HUES64 (cell line): ENCODE measurements at regions not wholly inside any gene's neighbourhood (a gene's known extent, or its start where the extent isn't known, plus 50 kb on each side); places are given as distances from the start of the nearest gene placed in this dataset.

Experiments
- H3K27ac ChIP-seq: 2 replicates; pipeline ENCODE4 v1.7.0; 2013; ENCODE audit warnings: low read depth, low read length, inconsistent platforms
- H3K27me3 ChIP-seq: 2 replicates; pipeline ENCODE4 v1.6.1; 2013; ENCODE audit warnings: mild to moderate bottlenecking, low read length; ENCODE audit not compliant: insufficient read depth
- H3K36me3 ChIP-seq: 2 replicates; pipeline ENCODE4 v1.6.1; 2013; ENCODE audit warnings: mild to moderate bottlenecking, low read length; ENCODE audit not compliant: insufficient read depth
- H3K4me1 ChIP-seq: 2 replicates; pipeline ENCODE4 v1.6.1; 2013; ENCODE audit warnings: mild to moderate bottlenecking, low read length, moderate library complexity; ENCODE audit not compliant: insufficient read depth
- H3K4me3 ChIP-seq: 2 replicates; pipeline ENCODE4 v1.5.1; 2013; ENCODE audit warnings: mild to moderate bottlenecking, low read length, moderate library complexity
- H3K9ac ChIP-seq: 2 replicates; pipeline ENCODE4 v1.6.1; 2013; ENCODE audit warnings: mild to moderate bottlenecking, low read depth, low read length
- H3K9me3 ChIP-seq: 2 replicates; pipeline ENCODE4 v1.6.1; 2013; ENCODE audit warnings: low read depth, low read length; ENCODE audit not compliant: insufficient read depth
- WGBS: fragments of 150-250, 120-280 bp; methylation state at CpG from one replicate; pipeline ENCODE4 v1.1.7; 2013; ENCODE audit warnings: missing lambda C conversion rate; 5-methylcytosine and 5-hydroxymethylcytosine counted together

DNA sequence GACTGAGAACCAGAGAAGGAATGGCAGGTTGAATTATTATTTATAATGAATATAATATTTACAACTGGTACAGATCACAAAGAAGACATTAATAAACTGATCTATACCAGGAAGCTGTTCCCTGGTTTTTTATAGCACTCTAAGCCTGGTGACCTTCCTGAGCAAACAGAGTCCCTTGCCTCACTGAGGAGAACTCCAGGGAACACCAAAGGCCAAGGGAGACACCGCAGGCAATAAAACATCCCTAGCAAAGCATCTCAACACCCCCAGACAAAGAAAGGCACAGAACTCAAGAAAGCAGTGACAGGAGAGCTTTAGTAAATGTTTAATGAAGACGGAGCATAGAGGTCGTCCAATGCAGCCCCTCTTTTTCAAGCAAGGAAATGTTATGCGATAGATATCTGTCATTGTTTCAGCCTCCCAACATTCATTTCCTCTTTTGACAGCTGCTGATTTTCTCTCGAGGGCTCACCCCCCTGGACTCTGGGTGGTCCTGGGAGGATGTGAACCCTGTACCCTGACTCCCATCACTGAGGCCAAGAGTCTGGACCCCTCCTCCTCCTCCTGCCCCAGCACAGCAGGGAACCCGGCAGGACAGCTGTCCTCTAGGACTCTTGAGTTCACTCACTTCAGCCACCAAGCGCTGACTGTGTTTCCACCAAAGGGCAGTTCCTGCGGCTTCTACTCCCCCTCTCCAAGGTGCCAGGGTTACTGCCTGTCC lies 342.5 kb upstream of the GATB start:
- Histone ChIP-seq H3K27me3 (no peaks in the 10 kb centered on the region), H3K27ac (no peak overlapping the region), H3K4me1 (no peaks in the 10 kb centered on the region; the same call in 1 of the 2 replicates), H3K9ac (no peak overlapping the region), H3K36me3 (no peaks in the 10 kb centered on the region), H3K9me3 (no peaks in the 10 kb centered on the region), H3K4me3 (no peak overlapping the region)
- 91% methylated on average over 8 of the region's 8 CpGs for WGBS

DNA sequence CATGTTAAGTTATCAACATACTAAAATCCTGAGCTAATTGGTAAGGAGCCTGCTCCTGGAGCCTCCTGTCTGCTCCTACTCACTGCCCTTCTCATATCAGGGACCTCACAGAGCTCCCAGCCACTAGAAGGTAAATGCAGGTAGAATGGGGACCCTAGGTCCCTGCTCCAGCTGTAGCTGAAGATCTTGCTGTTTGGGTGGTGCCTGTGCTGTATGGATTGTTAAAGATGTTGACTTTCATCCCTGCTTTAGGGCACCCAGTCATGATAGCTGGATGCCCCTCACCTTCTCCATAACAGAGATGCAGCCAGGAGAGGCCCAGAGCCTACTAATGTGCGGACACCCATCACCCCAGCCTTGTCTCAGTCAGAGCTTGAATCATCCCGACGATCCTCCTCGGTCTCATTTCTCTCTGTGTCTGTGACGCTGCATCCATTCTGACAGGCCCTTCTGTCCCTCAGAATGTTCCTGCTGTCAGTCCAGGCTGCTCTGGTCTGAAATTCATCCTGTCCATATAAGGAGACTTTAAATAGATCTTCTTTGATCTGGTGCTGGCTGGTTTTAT lies 341.7 kb upstream of the GATB start:
- WGBS, result 93% methylated on average over 5 of the region's 5 CpGs
- H3K9me3 ChIP-seq, result no peaks in the 10 kb centered on the region
- no peak overlapping the region for H3K4me3 ChIP-seq
- H3K36me3 ChIP-seq, result no peaks in the 10 kb centered on the region
- no peak overlapping the region for H3K27ac ChIP-seq
- H3K4me1 ChIP-seq, result no peaks in the 10 kb centered on the region; the same call in 1 of the 2 replicates
- no peak overlapping the region for H3K9ac ChIP-seq
- H3K27me3 ChIP-seq, result no peaks in the 10 kb centered on the region

DNA sequence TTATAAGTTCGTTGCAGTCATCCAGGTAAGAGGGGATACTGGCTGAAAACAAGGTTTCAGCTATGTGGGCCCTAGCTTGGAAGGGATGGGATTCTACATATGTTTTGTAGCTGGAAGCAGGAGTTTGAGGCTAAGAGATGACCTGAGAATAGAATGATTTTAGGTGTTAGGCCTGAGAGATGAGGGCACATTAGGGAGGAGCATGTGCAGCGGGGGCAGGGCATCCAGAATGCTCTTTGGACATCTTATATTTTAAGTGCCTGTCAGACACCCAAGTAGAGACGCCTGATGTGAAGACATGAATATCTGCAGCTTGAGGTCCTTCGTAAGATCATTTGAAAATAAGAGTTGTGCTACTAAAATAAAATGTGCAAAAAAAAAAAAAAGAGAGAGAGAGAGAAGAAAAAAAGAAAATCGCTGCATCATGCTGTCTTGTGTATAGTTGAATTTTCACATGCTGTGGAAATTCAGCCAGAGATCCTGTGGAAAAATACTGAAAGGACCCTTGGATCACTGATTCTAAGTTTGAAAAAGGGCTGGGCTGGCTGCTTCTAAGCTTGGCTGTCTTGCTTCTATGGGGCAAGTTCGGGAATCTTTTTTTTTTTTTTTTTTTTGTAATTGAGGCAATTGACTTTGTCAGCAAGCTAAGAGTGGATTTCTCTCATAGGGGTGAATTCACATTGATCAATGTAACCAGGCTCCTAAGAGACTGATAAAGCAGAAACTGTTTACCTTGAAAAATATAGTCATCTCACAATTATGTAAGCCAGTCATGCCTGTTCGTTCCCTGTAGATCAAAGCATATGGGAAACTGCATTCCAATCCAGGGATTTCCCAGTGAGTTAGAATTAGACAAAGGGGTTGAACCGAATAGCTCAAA lies 341.0 kb upstream of the GATB start:
- WGBS, result 88% methylated on average over 8 of the region's 8 CpGs
- no peak overlapping the region for H3K9ac ChIP-seq
- H3K27ac ChIP-seq, result no peak overlapping the region
- H3K9me3 ChIP-seq, result no peaks in the 10 kb centered on the region
- H3K4me1 ChIP-seq, result no peaks in the 10 kb centered on the region; the same call in 1 of the 2 replicates
- no peaks in the 10 kb centered on the region for H3K27me3 ChIP-seq
- no peaks in the 10 kb centered on the region for H3K36me3 ChIP-seq
- no peak overlapping the region for H3K4me3 ChIP-seq

DNA sequence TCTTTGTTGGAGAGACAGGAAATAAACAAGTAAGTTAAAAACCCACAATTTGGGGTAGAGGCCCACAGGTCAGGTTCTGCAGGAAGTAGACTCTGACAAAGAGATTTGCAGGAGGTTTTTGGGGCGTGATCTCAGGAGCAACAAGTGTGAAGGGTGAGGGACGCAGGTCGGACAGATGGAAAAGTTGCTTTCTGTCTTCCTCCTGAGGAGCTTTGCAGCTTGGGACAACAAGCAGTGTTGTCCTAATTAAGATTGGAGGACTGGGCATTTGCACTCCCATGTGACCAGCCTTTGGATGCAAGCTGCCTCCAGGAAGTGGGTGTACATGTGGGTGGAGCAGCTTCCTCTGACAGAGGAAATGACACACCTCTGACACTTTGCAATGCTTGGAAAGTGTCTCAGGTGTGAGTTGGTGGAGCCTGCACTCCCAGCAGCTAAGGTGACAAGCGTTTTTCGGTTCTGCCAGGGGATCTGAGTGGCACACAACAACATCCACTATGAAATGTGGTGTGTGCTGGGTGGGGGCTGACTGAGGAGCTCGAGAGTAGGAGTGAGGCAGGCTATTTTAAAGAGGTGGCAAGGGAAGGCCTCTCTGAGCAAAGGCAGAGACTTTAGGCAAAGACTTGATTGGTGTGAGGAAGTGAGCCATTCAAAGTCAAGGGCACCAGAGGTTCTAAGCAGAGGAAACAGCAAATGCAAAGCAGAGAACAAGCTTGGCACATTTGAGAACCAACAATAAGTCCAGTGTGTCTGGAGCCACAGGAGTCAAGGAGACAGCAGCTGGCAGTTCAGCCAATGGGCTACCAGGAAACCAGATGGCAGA lies 339.8 kb upstream of the GATB start:
- Histone ChIP-seq H3K9me3 (no peaks in the 10 kb centered on the region), H3K27me3 (no peaks in the 10 kb centered on the region), H3K36me3 (no peaks in the 10 kb centered on the region), H3K4me1 (no peaks in the 10 kb centered on the region; the same call in 1 of the 2 replicates), H3K4me3 (no peak overlapping the region), H3K9ac (no peak overlapping the region), H3K27ac (no peak overlapping the region)
- WGBS, result 87% methylated on average over 6 of the region's 6 CpGs

DNA sequence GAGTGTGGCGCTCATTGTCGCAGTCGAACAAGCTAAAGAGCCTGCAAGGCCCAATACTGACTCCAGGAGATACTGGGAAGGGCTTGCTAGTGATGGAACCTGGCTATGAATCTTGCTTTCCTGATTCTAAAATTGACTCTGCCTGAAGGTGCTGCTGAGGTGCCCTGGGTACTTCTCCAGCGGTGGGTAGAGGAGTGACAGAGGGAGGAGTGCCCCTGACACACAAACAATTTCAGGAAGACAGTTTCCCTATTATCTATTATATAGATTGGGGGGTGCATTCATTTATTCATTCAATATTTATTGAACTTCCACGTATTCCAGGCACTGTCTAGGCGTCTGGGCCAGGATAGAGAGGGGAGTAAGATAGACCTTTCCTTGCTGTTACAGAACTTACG lies 339.2 kb upstream of the GATB start:
- Histone ChIP-seq H3K36me3 (no peaks in the 10 kb centered on the region), H3K27ac (no peak overlapping the region), H3K4me3 (no peak overlapping the region), H3K27me3 (no peaks in the 10 kb centered on the region), H3K9me3 (no peaks in the 10 kb centered on the region), H3K9ac (no peak overlapping the region), H3K4me1 (no peaks in the 10 kb centered on the region; the same call in 1 of the 2 replicates)
- WGBS, result 92% methylated on average over 7 of the region's 7 CpGs

DNA sequence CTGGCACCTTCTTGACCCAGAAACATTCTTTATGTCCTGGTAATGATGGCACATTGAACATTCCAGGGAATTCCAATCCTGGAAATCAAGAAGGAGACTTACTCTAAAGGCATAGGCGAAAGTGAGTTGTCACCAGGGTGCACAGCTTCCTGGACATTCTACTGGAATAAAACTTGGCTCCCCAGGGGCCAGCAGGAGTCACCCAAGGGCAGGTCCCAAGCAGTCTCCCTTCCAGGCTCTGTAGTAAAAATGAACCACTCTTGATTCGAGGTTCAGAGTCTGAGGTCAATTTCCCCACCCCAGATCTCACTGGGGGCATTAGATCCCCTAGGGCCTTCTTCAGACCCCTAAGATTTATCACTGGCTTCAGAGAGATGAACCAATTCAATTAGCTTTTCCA lies 338.7 kb upstream of the GATB start:
- H3K4me3 ChIP-seq, result no peak overlapping the region
- H3K36me3 ChIP-seq, result no peaks in the 10 kb centered on the region
- H3K9ac ChIP-seq, result no peak overlapping the region
- no peaks in the 10 kb centered on the region for H3K9me3 ChIP-seq
- H3K27me3 ChIP-seq, result no peaks in the 10 kb centered on the region
- no peak overlapping the region for H3K27ac ChIP-seq
- 91% methylated on average over 2 of the region's 2 CpGs for WGBS
- no peaks in the 10 kb centered on the region; the same call in 1 of the 2 replicates for H3K4me1 ChIP-seq

DNA sequence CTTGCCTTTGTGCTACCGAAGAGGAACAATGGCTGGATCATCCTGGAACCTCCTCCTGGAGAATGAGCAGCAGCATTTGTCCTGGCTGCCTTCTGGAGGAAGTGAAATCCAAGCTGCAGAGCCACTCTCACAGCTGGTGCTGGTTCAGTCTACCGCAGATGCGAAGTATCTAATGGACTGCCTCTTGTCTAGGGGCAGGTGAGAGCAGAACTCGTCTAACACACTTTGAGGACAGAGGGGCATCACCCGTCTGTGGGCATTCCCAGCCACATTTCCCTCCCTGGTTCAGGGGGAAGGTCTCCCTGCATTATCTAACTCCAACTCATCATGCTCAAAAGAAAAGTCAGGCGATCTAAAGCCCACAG lies 338.2 kb upstream of the GATB start:
- Histone ChIP-seq H3K27ac (no peak overlapping the region), H3K27me3 (no peaks in the 10 kb centered on the region), H3K4me3 (no peak overlapping the region), H3K9ac (no peak overlapping the region), H3K4me1 (no peaks in the 10 kb centered on the region; the same call in 1 of the 2 replicates), H3K36me3 (no peaks in the 10 kb centered on the region), H3K9me3 (no peaks in the 10 kb centered on the region)
- WGBS, result 86% methylated on average over 6 of the region's 6 CpGs

DNA sequence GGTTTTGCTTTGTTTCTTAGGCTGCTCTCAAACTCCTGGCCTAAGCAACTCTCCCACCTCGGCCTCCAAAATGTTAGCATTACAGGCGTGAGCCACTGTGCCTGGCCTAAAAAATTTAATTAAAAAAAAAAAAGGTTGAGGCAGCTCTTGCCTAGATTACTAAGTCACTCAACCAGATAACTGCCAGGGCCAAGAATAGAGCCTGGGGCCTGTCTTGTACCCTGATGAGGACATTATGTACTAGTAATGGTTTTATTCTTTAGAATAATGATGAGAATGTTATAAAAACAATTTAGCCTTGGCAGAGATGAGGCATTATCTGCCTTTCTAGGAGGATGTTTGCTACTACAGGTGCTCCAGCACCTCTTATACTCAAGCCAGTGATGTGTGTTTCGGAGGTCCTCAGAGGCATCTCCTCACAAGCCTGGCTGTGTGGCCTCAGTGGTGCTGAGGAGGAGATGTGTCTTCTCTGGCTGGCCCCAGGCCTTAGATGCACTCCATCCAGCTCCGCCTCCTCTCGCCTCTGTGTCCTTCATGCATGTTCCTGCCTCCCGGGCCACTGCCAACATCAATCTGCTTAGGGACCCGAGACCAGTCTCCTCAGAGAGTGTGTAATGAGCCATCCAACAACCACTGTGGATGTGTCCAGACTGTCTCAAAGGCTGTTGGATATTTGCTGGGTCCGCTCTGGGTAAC lies 337.7 kb upstream of the GATB start:
- H3K4me1 ChIP-seq, result no peaks in the 10 kb centered on the region; the same call in 1 of the 2 replicates
- H3K27me3 ChIP-seq, result no peaks in the 10 kb centered on the region
- no peaks in the 10 kb centered on the region for H3K36me3 ChIP-seq
- H3K4me3 ChIP-seq, result no peak overlapping the region
- no peak overlapping the region for H3K27ac ChIP-seq
- WGBS, result 92% methylated on average over 7 of the region's 8 CpGs
- no peaks in the 10 kb centered on the region for H3K9me3 ChIP-seq
- H3K9ac ChIP-seq, result no peak overlapping the region

DNA sequence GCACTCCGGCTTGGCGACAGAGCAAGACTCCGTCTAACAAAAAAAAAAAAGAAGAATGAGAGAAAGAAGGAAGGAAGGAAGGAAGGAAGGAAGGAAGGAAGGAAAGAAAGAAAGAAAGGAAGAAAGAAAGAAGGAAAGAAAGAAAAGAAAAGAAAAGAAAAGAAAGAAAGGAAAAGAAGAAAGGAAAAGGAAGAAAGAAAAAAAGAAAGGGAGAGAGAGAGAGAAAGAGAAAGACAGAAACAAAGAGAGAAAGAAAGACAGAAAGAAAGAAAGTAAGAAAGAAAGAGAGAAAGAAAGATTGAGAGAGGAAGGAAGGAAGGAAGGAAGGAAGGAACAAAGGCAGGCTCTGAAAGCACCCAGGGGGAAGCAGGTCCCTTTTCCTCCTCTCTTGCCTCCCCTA lies 336.6 kb upstream of the GATB start:
- Histone ChIP-seq H3K4me3 (no peak overlapping the region), H3K9ac (no peak overlapping the region), H3K36me3 (no peaks in the 10 kb centered on the region), H3K27me3 (no peaks in the 10 kb centered on the region), H3K9me3 (no peaks in the 10 kb centered on the region), H3K27ac (no peak overlapping the region), H3K4me1 (no peaks in the 10 kb centered on the region; the same call in 1 of the 2 replicates)
- WGBS, result 97% methylated on average over 3 of the region's 3 CpGs

DNA sequence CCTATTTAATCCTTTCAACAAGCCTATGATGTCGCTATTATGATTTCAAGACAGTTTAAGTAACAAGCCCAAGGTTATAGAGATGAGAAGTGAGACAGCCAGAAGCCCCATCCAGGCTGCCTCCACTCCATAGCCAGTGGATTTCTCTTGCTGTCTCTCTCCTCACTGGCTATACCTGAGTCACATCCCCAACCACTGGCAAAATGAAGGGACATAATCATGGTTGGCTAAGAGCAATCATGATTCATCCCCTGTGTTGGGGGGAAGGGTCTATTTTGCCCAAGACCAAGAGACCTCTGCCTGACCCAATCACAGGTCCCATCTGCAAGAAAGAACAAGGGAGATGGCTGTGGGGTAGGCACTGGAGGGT lies 334.9 kb upstream of the GATB start:
- no CpG with 5 or more reads among the region's 1 CpG for WGBS
- Histone ChIP-seq H3K27ac (no peak overlapping the region), H3K27me3 (no peaks in the 10 kb centered on the region), H3K9me3 (no peaks in the 10 kb centered on the region), H3K36me3 (no peaks in the 10 kb centered on the region), H3K4me3 (no peak overlapping the region), H3K9ac (no peak overlapping the region), H3K4me1 (no peaks in the 10 kb centered on the region)
